ENCODE measurements at regions not wholly inside any gene's neighbourhood (a gene's known extent, or its start where the extent isn't known, plus 50 kb on each side); places are given as distances from the start of the nearest gene placed in this dataset.

- no peak for DNase-seq (ENCODE audit: low read depth)
- H3K4me3 ChIP-seq (ENCODE audit: low read length) = no peak overlapping the region
- TF ChIP-seq CTCF (conservative IDR thresholded peaks at IDR 0.05; ENCODE audit: low read depth, low read length) = no peak
These were observed 1028.3 kb downstream of the SORCS1 start for GRCh38 chr10:106136175-106136574.

GRCh38 chr10:106134326-106135000, 1030.0 kb downstream of the SORCS1 start:
- no peak for DNase-seq (ENCODE audit: low read depth)
- no peak for TF ChIP-seq CTCF (conservative IDR thresholded peaks at IDR 0.05; ENCODE audit: low read depth, low read length)

GRCh38 chr10:106133451-106133850, 1031.1 kb downstream of the SORCS1 start:
- DNase-seq (ENCODE audit: low read depth) = no peak
- TF ChIP-seq CTCF (conservative IDR thresholded peaks at IDR 0.05; ENCODE audit: low read depth, low read length) = no peak
- H3K4me3 ChIP-seq (ENCODE audit: low read length) = no peak overlapping the region

More at GRCh38 chr10:106134326-106135000, 1030.0 kb downstream of the SORCS1 start:
- H3K4me3 ChIP-seq (ENCODE audit: low read length) = no peak overlapping the region

- no peak for DNase-seq (ENCODE audit: low read depth)
- H3K4me3 ChIP-seq (ENCODE audit: low read length) = no peak overlapping the region
- TF ChIP-seq CTCF (conservative IDR thresholded peaks at IDR 0.05; ENCODE audit: low read depth, low read length) = no peak
These were observed 1031.5 kb downstream of the SORCS1 start for GRCh38 chr10:106132956-106133355.

GRCh38 chr10:106114656-106115186, 1049.8 kb downstream of the SORCS1 start:
- no peak for TF ChIP-seq CTCF (conservative IDR thresholded peaks at IDR 0.05; ENCODE audit: low read depth, low read length)
- no peak for DNase-seq (ENCODE audit: low read depth)
- H3K4me3 ChIP-seq (ENCODE audit: low read length) = no peak overlapping the region

GRCh38 chr10:106111246-106111645, 1053.3 kb downstream of the SORCS1 start:
- no peak overlapping the region for H3K4me3 ChIP-seq (ENCODE audit: low read length)
- TF ChIP-seq CTCF (conservative IDR thresholded peaks at IDR 0.05; ENCODE audit: low read depth, low read length) = no peak
- peak; percentile 6 for DNase-seq (ENCODE audit: low read depth)

- no peak overlapping the region for H3K4me3 ChIP-seq (ENCODE audit: low read length)
- peak; percentile 70 for DNase-seq (ENCODE audit: low read depth)
- no peak for TF ChIP-seq CTCF (conservative IDR thresholded peaks at IDR 0.05; ENCODE audit: low read depth, low read length)
These were observed 1056.8 kb downstream of the SORCS1 start for GRCh38 chr10:106107706-106108105.

Data from retinal pigment epithelial cell (primary cell).